K562 (cell line): ENCODE measurements at regions not wholly inside any gene's neighbourhood (a gene's known extent, or its start where the extent isn't known, plus 50 kb on each side); places are given as distances from the start of the nearest gene placed in this dataset.
A peak's percentile ranks its signal among the peaks of the same experiment; 100 is the strongest.

Experiments used
- AFF1 ChIP-seq, 2 experiments: fragments of 450-650 bp; IDR thresholded peaks; 2 replicates each; pipeline ENCODE4 v1.6.1; 2018; ENCODE audit warnings: mild to moderate bottlenecking in 2 of 2, low read depth in 1 of 2; ENCODE audit not compliant: partially characterized antibody in 2 of 2
- GATAD2B ChIP-seq: fragments of 450-650 bp; IDR thresholded peaks from 2 replicates; pipeline ENCODE4 v1.6.1; 2017; ENCODE audit warnings: mild to moderate bottlenecking, borderline replicate concordance
- NCOA2 ChIP-seq, 2 experiments: fragments of 450-650 bp; IDR thresholded peaks; 2 replicates each; pipeline ENCODE4 v1.6.1; 2018; ENCODE audit warnings: mild to moderate bottlenecking in 2 of 2, moderate library complexity in 1 of 2; ENCODE audit not compliant: partially characterized antibody in 2 of 2
- PCBP1 ChIP-seq: fragments of 200-400 bp; formaldehyde crosslinking; IDR thresholded peaks from 2 replicates; pipeline ENCODE4 v1.6.1; 2018; ENCODE audit warnings: mild to moderate bottlenecking, low read depth, low read length; ENCODE audit not compliant: poor library complexity, severe bottlenecking
- RAD21 ChIP-seq, 2 experiments: fragments of 250-450 bp in 1 of 2; fragments of 450-650 bp in 1 of 2; sonication (Bioruptor Pico) in 1 of 2; formaldehyde crosslinking in 1 of 2; IDR thresholded peaks in 1 of 2; conservative IDR thresholded peaks in 1 of 2; 2 replicates each; pipeline versions ENCODE4 v1.4.0 to v1.8.0; 2020 to 2022; ENCODE audit warnings: mild to moderate bottlenecking in 2 of 2, moderate library complexity in 1 of 2
- SMARCA5 ChIP-seq: fragments of 450-650 bp; IDR thresholded peaks from 2 replicates; pipeline ENCODE4 v1.6.1; 2016
- ZFX ChIP-seq: sonication (generic); formaldehyde crosslinking; IDR thresholded peaks from 2 replicates; pipeline ENCODE4 v1.8.0; 2022; ENCODE audit warnings: mild to moderate bottlenecking, missing genetic modification reagents, moderate library complexity
- TF ChIP-seq, protein P1 (sequence below): fragments of 250-450 bp; sonication (Bioruptor Pico); IDR thresholded peaks from 2 replicates; pipeline ENCODE4 v1.4.0; 2020; ENCODE audit warnings: mild to moderate bottlenecking
- TF ChIP-seq, protein P2 (sequence below), 2 experiments: IDR thresholded peaks in 1 of 2; conservative IDR thresholded peaks in 1 of 2; 2 replicates each; pipeline ENCODE4 v1.6.1; 2016; ENCODE audit warnings: low read depth in 2 of 2, mild to moderate bottlenecking in 1 of 2, missing compliant biosample characterization in 1 of 2, missing genetic modification characterization in 1 of 2, moderate library complexity in 1 of 2
- TF ChIP-seq, protein P3 (sequence below): IDR thresholded peaks from 2 replicates; pipeline ENCODE4 v1.6.1; 2016; ENCODE audit warnings: missing genetic modification characterization, missing compliant biosample characterization

- TF ChIP-seq AFF1 (IDR thresholded peaks at IDR 0.05; ENCODE audit: low read depth in 1 of 2, partially characterized antibody in 2 of 2) (no peak), ZFX (CRISPR knock-in tag) (no peak), NCOA2 (IDR thresholded peaks at IDR 0.05; ENCODE audit: partially characterized antibody in 2 of 2) (no peak), SMARCA5 (0 out of 2 replicates have a peak, but pooled peaks have one; percentile 49), RAD21 (CRISPR knock-in tag; conservative IDR thresholded peaks at IDR 0.05 in 1 of 2, IDR thresholded peaks at IDR 0.05 in 1 of 2) (peak in 1 of 2 experiments; percentile 32; a peak in 1 of 4 replicates), PCBP1 (no peak), GATAD2B (no peak)
- TF ChIP-seq, protein P1, sequence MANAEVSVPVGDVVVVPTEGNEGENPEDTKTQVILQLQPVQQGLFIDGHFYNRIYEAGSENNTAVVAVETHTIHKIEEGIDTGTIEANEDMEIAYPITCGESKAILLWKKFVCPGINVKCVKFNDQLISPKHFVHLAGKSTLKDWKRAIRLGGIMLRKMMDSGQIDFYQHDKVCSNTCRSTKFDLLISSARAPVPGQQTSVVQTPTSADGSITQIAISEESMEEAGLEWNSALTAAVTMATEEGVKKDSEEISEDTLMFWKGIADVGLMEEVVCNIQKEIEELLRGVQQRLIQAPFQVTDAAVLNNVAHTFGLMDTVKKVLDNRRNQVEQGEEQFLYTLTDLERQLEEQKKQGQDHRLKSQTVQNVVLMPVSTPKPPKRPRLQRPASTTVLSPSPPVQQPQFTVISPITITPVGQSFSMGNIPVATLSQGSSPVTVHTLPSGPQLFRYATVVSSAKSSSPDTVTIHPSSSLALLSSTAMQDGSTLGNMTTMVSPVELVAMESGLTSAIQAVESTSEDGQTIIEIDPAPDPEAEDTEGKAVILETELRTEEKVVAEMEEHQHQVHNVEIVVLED (CRISPR knock-in tag): no peak
- TF ChIP-seq, protein P2, sequence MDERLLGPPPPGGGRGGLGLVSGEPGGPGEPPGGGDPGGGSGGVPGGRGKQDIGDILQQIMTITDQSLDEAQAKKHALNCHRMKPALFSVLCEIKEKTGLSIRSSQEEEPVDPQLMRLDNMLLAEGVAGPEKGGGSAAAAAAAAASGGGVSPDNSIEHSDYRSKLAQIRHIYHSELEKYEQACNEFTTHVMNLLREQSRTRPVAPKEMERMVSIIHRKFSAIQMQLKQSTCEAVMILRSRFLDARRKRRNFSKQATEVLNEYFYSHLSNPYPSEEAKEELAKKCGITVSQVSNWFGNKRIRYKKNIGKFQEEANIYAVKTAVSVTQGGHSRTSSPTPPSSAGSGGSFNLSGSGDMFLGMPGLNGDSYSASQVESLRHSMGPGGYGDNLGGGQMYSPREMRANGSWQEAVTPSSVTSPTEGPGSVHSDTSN (CRISPR knock-in tag; IDR thresholded peaks at IDR 0.05; ENCODE audit: low read depth): no peak
- TF ChIP-seq, protein P2 (tag; conservative IDR thresholded peaks at IDR 0.05; ENCODE audit: low read depth): no peak
- TF ChIP-seq, protein P3, sequence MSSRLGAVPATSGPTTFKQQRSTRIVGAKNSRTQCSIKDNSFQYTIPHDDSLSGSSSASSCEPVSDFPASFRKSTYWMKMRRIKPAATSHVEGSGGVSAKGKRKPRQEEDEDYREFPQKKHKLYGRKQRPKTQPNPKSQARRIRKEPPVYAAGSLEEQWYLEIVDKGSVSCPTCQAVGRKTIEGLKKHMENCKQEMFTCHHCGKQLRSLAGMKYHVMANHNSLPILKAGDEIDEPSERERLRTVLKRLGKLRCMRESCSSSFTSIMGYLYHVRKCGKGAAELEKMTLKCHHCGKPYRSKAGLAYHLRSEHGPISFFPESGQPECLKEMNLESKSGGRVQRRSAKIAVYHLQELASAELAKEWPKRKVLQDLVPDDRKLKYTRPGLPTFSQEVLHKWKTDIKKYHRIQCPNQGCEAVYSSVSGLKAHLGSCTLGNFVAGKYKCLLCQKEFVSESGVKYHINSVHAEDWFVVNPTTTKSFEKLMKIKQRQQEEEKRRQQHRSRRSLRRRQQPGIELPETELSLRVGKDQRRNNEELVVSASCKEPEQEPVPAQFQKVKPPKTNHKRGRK (tag): peak; percentile 28; the same call in 1 of the 2 replicates
These were observed 274.3 kb upstream of the NEBL start (continued) for GRCh38 chr10:21171197-21171935.
